ENCODE measurements at regions not wholly inside any gene's neighbourhood (a gene's known extent, or its start where the extent isn't known, plus 50 kb on each side); places are given as distances from the start of the nearest gene placed in this dataset.
A peak's percentile ranks its signal among the peaks of the same experiment; 100 is the strongest.

GRCh38 chr2:217713395-217714286 lies 289.2 kb downstream of the TNS1 start:
- TF ChIP-seq CTCF (IDR thresholded peaks at IDR 0.05), result peak; percentile 90 to 97 (median 96)
- TF ChIP-seq POLR2AphosphoS5 (IDR thresholded peaks at IDR 0.05), result peak in 2 of 3 donors; percentile 27 to 36
